OCI-LY1 (cell line): ENCODE measurements at regions not wholly inside any gene's neighbourhood (a gene's known extent, or its start where the extent isn't known, plus 50 kb on each side); places are given as distances from the start of the nearest gene placed in this dataset.

Experiments used
- H2AFZ ChIP-seq: fragments of 200-600 bp; sonication (generic), shearing (Covaris generic); 2 replicates; pipeline ENCODE4 v1.6.0; 2014; ENCODE audit warnings: antibody characterized with exemption, mild to moderate bottlenecking, low read length
- H3F3A ChIP-seq: fragments of 200-600 bp; sonication (generic), shearing (Covaris generic); 2 replicates; pipeline ENCODE4 v1.6.0; 2014; ENCODE audit warnings: mild to moderate bottlenecking, antibody characterized with exemption, low read length, moderate library complexity; ENCODE audit not compliant: insufficient read depth
- H3K27ac ChIP-seq: fragments of 200-600 bp; sonication (generic); 2 replicates; pipeline ENCODE4 v1.5.1; 2014; ENCODE audit warnings: low read length, mixed run types, mild to moderate bottlenecking, low read depth; ENCODE audit not compliant: poor library complexity, severe bottlenecking
- H3K27me3 ChIP-seq: fragments of 200-600 bp; sonication (generic); 2 replicates; pipeline ENCODE4 v1.6.0; 2014; ENCODE audit warnings: antibody characterized with exemption, mild to moderate bottlenecking, low read length, moderate library complexity; ENCODE audit not compliant: insufficient read depth
- H3K36me3 ChIP-seq: fragments of 200-600 bp; sonication (generic); 2 replicates; pipeline ENCODE4 v1.6.1; 2014; ENCODE audit warnings: mild to moderate bottlenecking, antibody characterized with exemption, low read length, moderate library complexity, mixed read lengths; ENCODE audit not compliant: insufficient read depth
- H3K4me1 ChIP-seq: fragments of 200-600 bp; sonication (generic); 2 replicates; pipeline ENCODE4 v1.5.1; 2014; ENCODE audit warnings: mild to moderate bottlenecking, low read length, moderate library complexity; ENCODE audit not compliant: insufficient read depth, severe bottlenecking
- H3K4me2 ChIP-seq: fragments of 200-600 bp; sonication (generic), shearing (Covaris generic); 2 replicates; pipeline ENCODE4 v1.6.1; 2014; ENCODE audit warnings: low read length
- H3K4me3 ChIP-seq: fragments of 200-600 bp; sonication (generic); 2 replicates; pipeline ENCODE4 v1.5.1; 2014; ENCODE audit warnings: low read length, low read depth, mild to moderate bottlenecking, mixed read lengths; ENCODE audit not compliant: poor library complexity, severe bottlenecking
- H3K79me2 ChIP-seq: fragments of 200-600 bp; shearing (Covaris generic); 2 replicates; pipeline ENCODE4 v1.6.1; 2016; ENCODE audit warnings: mixed run types, low read length, mixed read lengths; ENCODE audit not compliant: insufficient read depth
- H3K9ac ChIP-seq: fragments of 200-600 bp; sonication (generic), shearing (Covaris generic); 2 replicates; pipeline ENCODE4 v1.6.1; 2014; ENCODE audit warnings: mild to moderate bottlenecking, low read length, mixed read lengths
- H3K9me2 ChIP-seq: fragments of 200-600 bp; sonication (generic), shearing (Covaris generic); 2 replicates; pipeline ENCODE4 v1.6.1; 2014; ENCODE audit warnings: low read depth, mild to moderate bottlenecking, low read length, mixed read lengths
- H3K9me3 ChIP-seq: fragments of 200-600 bp; shearing (Covaris generic); 2 replicates; pipeline ENCODE4 v1.6.1; 2014; ENCODE audit warnings: low read length, mixed read lengths
- H4K20me1 ChIP-seq: fragments of 200-600 bp; sonication (generic), shearing (Covaris generic); 2 replicates; pipeline ENCODE4 v1.6.0; 2016; ENCODE audit warnings: mild to moderate bottlenecking, low read length; ENCODE audit not compliant: insufficient read depth
- CTCF ChIP-seq: fragments of 200-600 bp; sonication (generic), shearing (Covaris generic); IDR thresholded peaks from 2 replicates; pipeline ENCODE4 v1.5.1; 2017; ENCODE audit warnings: mild to moderate bottlenecking, antibody characterized with exemption, low read length, moderate library complexity, mixed read lengths
- EZH2 ChIP-seq: fragments of 200-600 bp; sonication (generic), shearing (Covaris generic); IDR thresholded peaks from 2 replicates; pipeline ENCODE4 v1.8.0; 2017; ENCODE audit warnings: borderline replicate concordance, mixed run types, mild to moderate bottlenecking, antibody characterized with exemption, low read length, moderate library complexity, mixed read lengths

- Histone ChIP-seq H3K4me1 (no peaks in the 10 kb centered on the region), H3K36me3 (no peaks in the 10 kb centered on the region), H3K4me2 (no peak overlapping the region), H3K9ac (no peak overlapping the region), H3K79me2 (no peaks in the 10 kb centered on the region), H3K4me3 (no peak overlapping the region), H3K27ac (no peak overlapping the region), H3K9me3 (no peaks in the 10 kb centered on the region), H3K9me2 (no peaks in the 10 kb centered on the region), H3K27me3 (no peaks in the 10 kb centered on the region), H3F3A (no peaks in the 10 kb centered on the region), H2AFZ (no peak overlapping the region), H4K20me1 (no peaks in the 10 kb centered on the region)
- TF ChIP-seq CTCF = no peak
- TF ChIP-seq EZH2 = no peak
Measured at GRCh38 chr18:73421010-73421409, 553.2 kb upstream of the NETO1 start.

- Histone ChIP-seq H3K27me3 (no peaks in the 10 kb centered on the region), H3K9me2 (no peaks in the 10 kb centered on the region), H3K4me2 (no peak overlapping the region), H3K9me3 (no peaks in the 10 kb centered on the region), H2AFZ (no peak overlapping the region), H3K36me3 (no peaks in the 10 kb centered on the region), H3K4me1 (no peaks in the 10 kb centered on the region), H4K20me1 (no peaks in the 10 kb centered on the region), H3K4me3 (no peak overlapping the region), H3K9ac (no peak overlapping the region), H3K27ac (no peak overlapping the region), H3K79me2 (no peaks in the 10 kb centered on the region), H3F3A (no peaks in the 10 kb centered on the region)
- TF ChIP-seq CTCF (no peak), EZH2 (no peak)
Measured at GRCh38 chr18:73419531-73419930, 551.7 kb upstream of the NETO1 start.

DNA sequence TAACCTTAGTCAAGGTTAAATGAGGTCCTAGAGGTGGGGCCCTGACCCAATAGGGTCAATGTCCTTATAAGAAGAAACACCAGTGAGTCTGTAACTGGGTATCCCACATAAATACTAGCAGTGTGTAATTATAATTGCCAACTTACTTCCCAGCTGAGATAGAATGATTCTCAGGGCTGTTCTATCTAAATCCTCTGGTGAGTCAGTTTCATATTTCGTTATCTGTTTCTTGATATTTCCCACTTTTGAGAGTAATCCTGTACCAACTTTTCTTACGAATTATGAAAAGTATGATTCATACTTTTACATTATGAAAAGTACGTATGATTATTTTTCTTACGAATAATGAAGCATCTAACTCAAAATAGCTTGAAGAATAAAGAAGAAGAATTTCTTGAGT, 546.8 kb upstream of the NETO1 start:
- H3F3A ChIP-seq = no peaks in the 10 kb centered on the region
- H3K27ac ChIP-seq = no peak overlapping the region
- no peaks in the 10 kb centered on the region for H3K9me3 ChIP-seq
- no peaks in the 10 kb centered on the region for H3K27me3 ChIP-seq
- TF ChIP-seq CTCF (no peak), EZH2 (no peak)
- no peaks in the 10 kb centered on the region for H4K20me1 ChIP-seq
- no peak overlapping the region for H3K4me2 ChIP-seq
- H3K4me3 ChIP-seq = no peak overlapping the region
- no peaks in the 10 kb centered on the region for H3K36me3 ChIP-seq
- no peak overlapping the region for H2AFZ ChIP-seq
- no peaks in the 10 kb centered on the region for H3K79me2 ChIP-seq
- H3K9me2 ChIP-seq = no peaks in the 10 kb centered on the region
- H3K9ac ChIP-seq = no peak overlapping the region
- no peaks in the 10 kb centered on the region for H3K4me1 ChIP-seq
